ENCODE measurements at regions not wholly inside any gene's neighbourhood (a gene's known extent, or its start where the extent isn't known, plus 50 kb on each side); places are given as distances from the start of the nearest gene placed in this dataset.
"Not testable (repeated sequence)": the region's sequence is repeated elsewhere in the genome, so short reads cannot be mapped to it uniquely, and the experiment has no call there.

- Histone ChIP-seq H3K4me3 (ENCODE audit: low read depth, low read length, poor library complexity, severe bottlenecking) (no peak overlapping the region), H3K4me1 (ENCODE audit: insufficient read depth, low read length, poor library complexity, severe bottlenecking) (no peaks in the 10 kb centered on the region), H3K9me3 (ENCODE audit: low read depth, low read length, poor library complexity, severe bottlenecking) (no peaks in the 10 kb centered on the region), H3K36me3 (ENCODE audit: insufficient read depth, low read length, poor library complexity, severe bottlenecking) (no peaks in the 10 kb centered on the region), H3K27me3 (replicated peaks; ENCODE audit: insufficient read depth, low read depth, low read length, poor library complexity) (no peaks in the 10 kb centered on the region), H3K27ac (ENCODE audit: low read depth, low read length, poor library complexity, severe bottlenecking) (no peak overlapping the region)
- intact Hi-C loops (cut with micrococcal nuclease; ENCODE audit: unreplicated experiment), result no loop called here
- no peak for TF ChIP-seq EZH2 (IDR thresholded peaks at IDR 0.05; ENCODE audit: borderline replicate concordance, low read depth, low read length, poor library complexity, severe bottlenecking)
- no peak for TF ChIP-seq CTCF (conservative IDR thresholded peaks at IDR 0.05; ENCODE audit: low read depth, low read length)
- ChIA-PET POLR2A (ENCODE audit: low non-redundant PET) (no interaction called here), CTCF (no interaction called here)
- no TSS peak for BruUV-seq (replicated peaks)
- no peak for DNase-seq (ENCODE audit: low spot score)
Measured at GRCh38 chr18:30597202-30597601, 445.3 kb downstream of the DSC3 start.

- DNase-seq (ENCODE audit: low spot score), result no peak
- ChIA-PET CTCF (no interaction called here), POLR2A (ENCODE audit: low non-redundant PET) (no interaction called here)
- Histone ChIP-seq H3K9me3 (ENCODE audit: low read depth, low read length, poor library complexity, severe bottlenecking) (no peaks in the 10 kb centered on the region), H3K27ac (ENCODE audit: low read depth, low read length, poor library complexity, severe bottlenecking) (no peak overlapping the region), H3K27me3 (replicated peaks; ENCODE audit: insufficient read depth, low read depth, low read length, poor library complexity) (no peaks in the 10 kb centered on the region), H3K4me3 (ENCODE audit: low read depth, low read length, poor library complexity, severe bottlenecking) (no peak overlapping the region), H3K4me1 (ENCODE audit: insufficient read depth, low read length, poor library complexity, severe bottlenecking) (no peaks in the 10 kb centered on the region), H3K36me3 (ENCODE audit: insufficient read depth, low read length, poor library complexity, severe bottlenecking) (no peaks in the 10 kb centered on the region)
- no peak for TF ChIP-seq EZH2 (IDR thresholded peaks at IDR 0.05; ENCODE audit: borderline replicate concordance, low read depth, low read length, poor library complexity, severe bottlenecking)
- TF ChIP-seq CTCF (conservative IDR thresholded peaks at IDR 0.05; ENCODE audit: low read depth, low read length), result no peak
- no TSS peak for BruUV-seq (replicated peaks)
- intact Hi-C loops (cut with micrococcal nuclease; ENCODE audit: unreplicated experiment), result no loop called here
Measured at GRCh38 chr18:30596635-30597034, 445.9 kb downstream of the DSC3 start.

GRCh38 chr18:30595942-30596341, 446.6 kb downstream of the DSC3 start:
- Histone ChIP-seq H3K4me1 (ENCODE audit: insufficient read depth, low read length, poor library complexity, severe bottlenecking) (no peaks in the 10 kb centered on the region), H3K27me3 (replicated peaks; ENCODE audit: insufficient read depth, low read depth, low read length, poor library complexity) (no peaks in the 10 kb centered on the region), H3K4me3 (ENCODE audit: low read depth, low read length, poor library complexity, severe bottlenecking) (no peak overlapping the region), H3K9me3 (ENCODE audit: low read depth, low read length, poor library complexity, severe bottlenecking) (no peaks in the 10 kb centered on the region), H3K36me3 (ENCODE audit: insufficient read depth, low read length, poor library complexity, severe bottlenecking) (no peaks in the 10 kb centered on the region), H3K27ac (ENCODE audit: low read depth, low read length, poor library complexity, severe bottlenecking) (no peak overlapping the region)
- no peak for DNase-seq (ENCODE audit: low spot score)
- intact Hi-C loops (cut with micrococcal nuclease; ENCODE audit: unreplicated experiment), result no loop called here
- CTCF ChIA-PET, result no interaction called here
- POLR2A ChIA-PET (ENCODE audit: low non-redundant PET), result no interaction called here
- BruUV-seq (replicated peaks), result no TSS peak
- no peak for TF ChIP-seq EZH2 (IDR thresholded peaks at IDR 0.05; ENCODE audit: borderline replicate concordance, low read depth, low read length, poor library complexity, severe bottlenecking)
- TF ChIP-seq CTCF (conservative IDR thresholded peaks at IDR 0.05; ENCODE audit: low read depth, low read length), result no peak

- POLR2A ChIA-PET (ENCODE audit: low non-redundant PET); CTCF ChIA-PET; H3K4me3 ChIP-seq (ENCODE audit: low read depth, low read length, poor library complexity, severe bottlenecking); BruUV-seq (replicated peaks); H3K9me3 ChIP-seq (ENCODE audit: low read depth, low read length, poor library complexity, severe bottlenecking); DNase-seq (ENCODE audit: low spot score); intact Hi-C loops (cut with micrococcal nuclease; ENCODE audit: unreplicated experiment); H3K27me3 ChIP-seq (replicated peaks; ENCODE audit: insufficient read depth, low read depth, low read length, poor library complexity); H3K36me3 ChIP-seq (ENCODE audit: insufficient read depth, low read length, poor library complexity, severe bottlenecking); H3K27ac ChIP-seq (ENCODE audit: low read depth, low read length, poor library complexity, severe bottlenecking); H3K4me1 ChIP-seq (ENCODE audit: insufficient read depth, low read length, poor library complexity, severe bottlenecking): not testable (repeated sequence)
Measured at GRCh38 chr18:30594911-30595310, 447.6 kb downstream of the DSC3 start.

Data from A673 (cell line).